GM23248 (cell line): ENCODE measurements at regions not wholly inside any gene's neighbourhood (a gene's known extent, or its start where the extent isn't known, plus 50 kb on each side); places are given as distances from the start of the nearest gene placed in this dataset.

Source experiments
- EZH2 ChIP-seq: fragments of 200-600 bp; sonication (generic); IDR thresholded peaks from 2 replicates; pipeline ENCODE4 v1.6.1; 2018; ENCODE audit warnings: antibody characterized with exemption, mild to moderate bottlenecking; ENCODE audit not compliant: insufficient read depth, poor library complexity, severe bottlenecking
- EZH2phosphoT487 ChIP-seq: fragments of 200-600 bp; sonication (generic); IDR thresholded peaks from 2 replicates; pipeline ENCODE4 v1.6.1; 2018; ENCODE audit warnings: antibody characterized with exemption, moderate library complexity, mild to moderate bottlenecking, low read depth; ENCODE audit not compliant: insufficient read depth

- TF ChIP-seq EZH2 (no peak), EZH2phosphoT487 (no peak)
Measured at GRCh38 chr13:75195495-75196146, 286.3 kb downstream of the TBC1D4 start.
